Neural progenitor cell (in vitro differentiated cells): ENCODE measurements at regions not wholly inside any gene's neighbourhood (a gene's known extent, or its start where the extent isn't known, plus 50 kb on each side); places are given as distances from the start of the nearest gene placed in this dataset.
"Not testable (repeated sequence)": the region's sequence is repeated elsewhere in the genome, so short reads cannot be mapped to it uniquely, and the experiment has no call there.

Source experiments
- EZH2 ChIP-seq: fragments of 200-600 bp; sonication (generic); IDR thresholded peaks from 2 replicates; pipeline ENCODE4 v1.6.1; 2017; ENCODE audit warnings: antibody characterized with exemption, mild to moderate bottlenecking, moderate library complexity
- EZH2phosphoT487 ChIP-seq: fragments of 200-600 bp; sonication (generic); IDR thresholded peaks from 2 replicates; pipeline ENCODE4 v1.6.1; 2017; ENCODE audit warnings: antibody characterized with exemption
- TF ChIP-seq, protein P1 (sequence below): fragments of 200-600 bp; sonication (generic); IDR thresholded peaks from 2 replicates; pipeline ENCODE4 v1.5.1; 2017; ENCODE audit warnings: antibody characterized with exemption, mild to moderate bottlenecking

DNA sequence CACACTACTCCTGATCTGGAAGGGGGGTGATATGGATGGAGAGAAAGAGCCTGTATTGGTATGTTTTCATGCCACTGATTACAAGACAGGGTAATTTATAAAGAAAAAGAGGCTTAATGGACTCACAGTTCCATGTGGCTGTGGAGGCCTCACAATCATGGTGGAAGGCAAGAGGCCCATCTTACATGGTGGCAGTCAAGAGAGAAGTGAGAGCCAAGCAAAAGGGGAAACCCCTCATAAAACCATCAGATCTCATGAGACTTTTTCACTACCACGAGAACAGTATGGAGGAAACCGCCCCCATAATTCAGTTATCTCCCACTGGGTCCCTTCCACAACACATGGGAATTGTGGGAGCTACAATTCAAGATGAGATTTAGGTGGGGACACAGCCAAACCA, 60.5 kb upstream of the TCL1B start:
- TF ChIP-seq, protein P1, sequence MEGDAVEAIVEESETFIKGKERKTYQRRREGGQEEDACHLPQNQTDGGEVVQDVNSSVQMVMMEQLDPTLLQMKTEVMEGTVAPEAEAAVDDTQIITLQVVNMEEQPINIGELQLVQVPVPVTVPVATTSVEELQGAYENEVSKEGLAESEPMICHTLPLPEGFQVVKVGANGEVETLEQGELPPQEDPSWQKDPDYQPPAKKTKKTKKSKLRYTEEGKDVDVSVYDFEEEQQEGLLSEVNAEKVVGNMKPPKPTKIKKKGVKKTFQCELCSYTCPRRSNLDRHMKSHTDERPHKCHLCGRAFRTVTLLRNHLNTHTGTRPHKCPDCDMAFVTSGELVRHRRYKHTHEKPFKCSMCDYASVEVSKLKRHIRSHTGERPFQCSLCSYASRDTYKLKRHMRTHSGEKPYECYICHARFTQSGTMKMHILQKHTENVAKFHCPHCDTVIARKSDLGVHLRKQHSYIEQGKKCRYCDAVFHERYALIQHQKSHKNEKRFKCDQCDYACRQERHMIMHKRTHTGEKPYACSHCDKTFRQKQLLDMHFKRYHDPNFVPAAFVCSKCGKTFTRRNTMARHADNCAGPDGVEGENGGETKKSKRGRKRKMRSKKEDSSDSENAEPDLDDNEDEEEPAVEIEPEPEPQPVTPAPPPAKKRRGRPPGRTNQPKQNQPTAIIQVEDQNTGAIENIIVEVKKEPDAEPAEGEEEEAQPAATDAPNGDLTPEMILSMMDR = not testable (repeated sequence)
- TF ChIP-seq EZH2, EZH2phosphoT487: not testable (repeated sequence)
